HCT116 (cell line): ENCODE measurements at regions not wholly inside any gene's neighbourhood (a gene's known extent, or its start where the extent isn't known, plus 50 kb on each side); places are given as distances from the start of the nearest gene placed in this dataset.

Experiments
- ATAC-seq: fragments of 200-7000 bp; cut with Tn5 transposase; 2 replicates; pipeline ENCODE4 v1.9.1; 2020; ENCODE audit warnings: mild to moderate bottlenecking, moderate library complexity
- BruUV-seq: library from RNA; stranded (reverse); fragments of 400-500 nt; replicated peaks from 2 replicates; lab custom pipeline; 2021; lab: Mats Ljungman, UMichigan
- CTCF ChIA-PET: fragments of 300-600 bp; sonication (Branson Sonifier 250); formaldehyde crosslinking; loops from one replicate; lab custom pipeline; 2021; ENCODE audit warnings: antibody characterized with exemption; lab: Charles Lee
- POLR2A ChIA-PET: fragments of 300-600, 350-600 bp; sonication (Branson Sonifier 250); formaldehyde crosslinking; loops from one replicate; lab custom pipeline; 2021; ENCODE audit warnings: antibody characterized with exemption; lab: Charles Lee
- RAD21 ChIA-PET, 2 experiments: fragments of 300-600 bp; sonication (Branson Sonifier 250); formaldehyde crosslinking; loops; one replicate each; lab custom pipeline; 2023; ENCODE audit warnings: low total read pairs in 2 of 2; ENCODE audit not compliant: uncharacterized antibody in 2 of 2, unreplicated experiment in 2 of 2, low non-redundant PET in 1 of 2; lab: Charles Lee
- DNase-seq: peaks from one replicate; pipeline ENCODE4 v3.0.0-alpha.2; 2010; ENCODE audit warnings: low read depth, low spot score
- H2AFZ ChIP-seq: fragments of 200-600 bp; shearing (Covaris generic), sonication (generic); 2 replicates; pipeline ENCODE4 v1.6.1; 2017; ENCODE audit warnings: low read depth, mixed run types, mixed read lengths, antibody characterized with exemption, low read length; ENCODE audit not compliant: poor library complexity, severe bottlenecking
- H3K27ac ChIP-seq: 2 replicates; pipeline ENCODE4 v1.5.1; 2012; ENCODE audit warnings: low read depth, low read length
- H3K27me3 ChIP-seq: fragments of 200-600 bp; sonication (generic); 2 replicates; pipeline ENCODE4 v1.6.1; 2016; ENCODE audit warnings: mixed run types, low read length, mixed read lengths; ENCODE audit not compliant: insufficient read depth
- H3K36me3 ChIP-seq, 2 experiments: fragments of 200-500 bp in 1 of 2; fragments of 200-600 bp in 1 of 2; sonication (Bioruptor generic) in 1 of 2; sonication (generic) in 1 of 2; 2 replicates each; pipeline versions ENCODE4 v1.5.1 to v1.6.1; 2014 to 2016; ENCODE audit warnings: low read length in 2 of 2, inconsistent platforms in 1 of 2, mixed read lengths in 1 of 2, mixed run types in 1 of 2; ENCODE audit not compliant: insufficient read depth in 2 of 2, control insufficient read depth in 1 of 2
- H3K4me1 ChIP-seq, 2 experiments: fragments of 200-600 bp in 1 of 2; sonication (generic) in 1 of 2; 2 replicates each; pipeline versions ENCODE4 v1.5.1 to v1.6.1; 2012 to 2017; ENCODE audit warnings: low read length in 2 of 2, inconsistent platforms in 1 of 2, mild to moderate bottlenecking in 1 of 2, mixed read lengths in 1 of 2, mixed run types in 1 of 2, moderate library complexity in 1 of 2; ENCODE audit not compliant: insufficient read depth in 2 of 2, control insufficient read depth in 1 of 2
- H3K4me2 ChIP-seq: fragments of 200-600 bp; sonication (generic); 2 replicates; pipeline ENCODE4 v1.6.1; 2017; ENCODE audit warnings: mixed run types, low read length, mixed read lengths
- H3K4me3 ChIP-seq, 2 experiments: fragments of 200-600 bp in 1 of 2; sonication (generic) in 1 of 2; replicated peaks in 1 of 2; 2 replicates each; pipeline ENCODE4 v1.5.1; 2011 to 2016; ENCODE audit warnings: low read length in 2 of 2, control low read depth in 1 of 2, low read depth in 1 of 2, mild to moderate bottlenecking in 1 of 2, mixed read lengths in 1 of 2, mixed run types in 1 of 2
- H3K79me2 ChIP-seq: fragments of 200-600 bp; sonication (generic); 2 replicates; pipeline ENCODE4 v1.6.1; 2017; ENCODE audit warnings: mild to moderate bottlenecking, mixed run types, low read length, moderate library complexity, mixed read lengths; ENCODE audit not compliant: insufficient read depth
- H3K9ac ChIP-seq: fragments of 200-600 bp; sonication (generic); 2 replicates; pipeline ENCODE4 v1.6.1; 2016; ENCODE audit warnings: low read length, mixed read lengths
- H3K9me2 ChIP-seq: fragments of 200-600 bp; sonication (generic), shearing (Covaris generic); 2 replicates; pipeline ENCODE4 v1.6.1; 2017; ENCODE audit warnings: mixed run types, mild to moderate bottlenecking, moderate library complexity; ENCODE audit not compliant: insufficient read depth
- H3K9me3 ChIP-seq, 2 experiments: fragments of 200-500 bp in 1 of 2; fragments of 200-600 bp in 1 of 2; sonication (Bioruptor generic) in 1 of 2; sonication (generic) in 1 of 2; 2 replicates each; pipeline ENCODE4 v1.6.1; 2014 to 2017; ENCODE audit warnings: low read length in 2 of 2, mixed read lengths in 2 of 2, inconsistent platforms in 1 of 2, low read depth in 1 of 2, mild to moderate bottlenecking in 1 of 2, mixed run types in 1 of 2, moderate library complexity in 1 of 2; ENCODE audit not compliant: control insufficient read depth in 1 of 2, insufficient read depth in 1 of 2
- H4K20me1 ChIP-seq: fragments of 200-600 bp; sonication (generic), shearing (Covaris generic); 2 replicates; pipeline ENCODE4 v1.6.1; 2017; ENCODE audit warnings: mixed run types, mild to moderate bottlenecking, moderate library complexity; ENCODE audit not compliant: insufficient read depth
- CEBPB ChIP-seq: IDR thresholded peaks from 2 replicates; pipeline ENCODE4 v1.6.1; 2012; ENCODE audit warnings: low read depth
- EZH2 ChIP-seq: fragments of 200-600 bp; sonication (generic); IDR thresholded peaks from 2 replicates; pipeline ENCODE4 v1.6.1; 2017; ENCODE audit warnings: antibody characterized with exemption, mixed run types
- FOSL1 ChIP-seq: IDR thresholded peaks from 2 replicates; pipeline ENCODE4 v1.6.1; 2012; ENCODE audit warnings: low read depth
- JUND ChIP-seq: IDR thresholded peaks from 2 replicates; pipeline ENCODE4 v1.6.1; 2012
- RAD21 ChIP-seq: IDR thresholded peaks from 2 replicates; pipeline ENCODE4 v1.6.1; 2012; ENCODE audit warnings: low read depth, mild to moderate bottlenecking
- YY1 ChIP-seq: IDR thresholded peaks from 2 replicates; pipeline ENCODE4 v1.6.1; 2011; ENCODE audit warnings: low read length, low read depth, moderate library complexity, mild to moderate bottlenecking; ENCODE audit not compliant: insufficient replicate concordance; ENCODE audit errors: extremely low read depth
- ZBTB33 ChIP-seq: IDR thresholded peaks from 2 replicates; pipeline ENCODE4 v1.6.1; 2011; ENCODE audit warnings: mild to moderate bottlenecking, low read length, moderate library complexity; ENCODE audit not compliant: insufficient replicate concordance; ENCODE audit errors: extremely low read depth
- ZNF274 ChIP-seq: fragments of 200-500 bp; sonication (Bioruptor generic); IDR thresholded peaks from 2 replicates; pipeline ENCODE4 v1.6.1; 2014; ENCODE audit warnings: mild to moderate bottlenecking, low read depth, low read length, inconsistent platforms
- intact Hi-C: fragments of 100-400 bp; cut with micrococcal nuclease; formaldehyde crosslinking; loops from 2 replicates; pipeline ENCODE4 v1.10.0; 2022
- TF ChIP-seq, protein P1 (sequence below): IDR thresholded peaks from 2 replicates; pipeline ENCODE4 v1.6.1; 2012; ENCODE audit warnings: low read depth
- TF ChIP-seq, protein P2 (sequence below): IDR thresholded peaks from 2 replicates; pipeline ENCODE4 v1.6.1; 2012

- CTCF ChIA-PET = no interaction called here
- Histone ChIP-seq H3K4me2 (no peak overlapping the region), H3K27ac (no peak overlapping the region), H3K9ac (no peak overlapping the region), H4K20me1 (no peaks in the 10 kb centered on the region), H3K79me2 (no peaks in the 10 kb centered on the region), H3K4me1 (no peaks in the 10 kb centered on the region), H3K9me3 (no peaks in the 10 kb centered on the region), H3K27me3 (no peaks in the 10 kb centered on the region; the same call in 1 of the 2 replicates), H3K9me2 (no peaks in the 10 kb centered on the region), H3K4me3 (no peak overlapping the region), H2AFZ (no peak overlapping the region), H3K36me3 (no peaks in the 10 kb centered on the region)
- POLR2A ChIA-PET = no interaction called here
- DNase-seq = no peak
- intact Hi-C loops = no loop called here
- BruUV-seq = no TSS peak
- RAD21 ChIA-PET = no interaction called here
- ATAC-seq = no peak
- TF ChIP-seq JUND (no peak), ZNF274 (no peak), CEBPB (no peak), ZBTB33 (no peak), YY1 (no peak), EZH2 (no peak), RAD21 (no peak), FOSL1 (no peak)
- TF ChIP-seq, protein P1, sequence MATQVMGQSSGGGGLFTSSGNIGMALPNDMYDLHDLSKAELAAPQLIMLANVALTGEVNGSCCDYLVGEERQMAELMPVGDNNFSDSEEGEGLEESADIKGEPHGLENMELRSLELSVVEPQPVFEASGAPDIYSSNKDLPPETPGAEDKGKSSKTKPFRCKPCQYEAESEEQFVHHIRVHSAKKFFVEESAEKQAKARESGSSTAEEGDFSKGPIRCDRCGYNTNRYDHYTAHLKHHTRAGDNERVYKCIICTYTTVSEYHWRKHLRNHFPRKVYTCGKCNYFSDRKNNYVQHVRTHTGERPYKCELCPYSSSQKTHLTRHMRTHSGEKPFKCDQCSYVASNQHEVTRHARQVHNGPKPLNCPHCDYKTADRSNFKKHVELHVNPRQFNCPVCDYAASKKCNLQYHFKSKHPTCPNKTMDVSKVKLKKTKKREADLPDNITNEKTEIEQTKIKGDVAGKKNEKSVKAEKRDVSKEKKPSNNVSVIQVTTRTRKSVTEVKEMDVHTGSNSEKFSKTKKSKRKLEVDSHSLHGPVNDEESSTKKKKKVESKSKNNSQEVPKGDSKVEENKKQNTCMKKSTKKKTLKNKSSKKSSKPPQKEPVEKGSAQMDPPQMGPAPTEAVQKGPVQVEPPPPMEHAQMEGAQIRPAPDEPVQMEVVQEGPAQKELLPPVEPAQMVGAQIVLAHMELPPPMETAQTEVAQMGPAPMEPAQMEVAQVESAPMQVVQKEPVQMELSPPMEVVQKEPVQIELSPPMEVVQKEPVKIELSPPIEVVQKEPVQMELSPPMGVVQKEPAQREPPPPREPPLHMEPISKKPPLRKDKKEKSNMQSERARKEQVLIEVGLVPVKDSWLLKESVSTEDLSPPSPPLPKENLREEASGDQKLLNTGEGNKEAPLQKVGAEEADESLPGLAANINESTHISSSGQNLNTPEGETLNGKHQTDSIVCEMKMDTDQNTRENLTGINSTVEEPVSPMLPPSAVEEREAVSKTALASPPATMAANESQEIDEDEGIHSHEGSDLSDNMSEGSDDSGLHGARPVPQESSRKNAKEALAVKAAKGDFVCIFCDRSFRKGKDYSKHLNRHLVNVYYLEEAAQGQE = no peak
- TF ChIP-seq, protein P2, sequence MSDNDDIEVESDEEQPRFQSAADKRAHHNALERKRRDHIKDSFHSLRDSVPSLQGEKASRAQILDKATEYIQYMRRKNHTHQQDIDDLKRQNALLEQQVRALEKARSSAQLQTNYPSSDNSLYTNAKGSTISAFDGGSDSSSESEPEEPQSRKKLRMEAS = no peak
Observed at GRCh38 chr21:38637161-38637560, 138.9 kb upstream of the ERG start.
